Fibroblast of lung (primary cell): ENCODE measurements at regions not wholly inside any gene's neighbourhood (a gene's known extent, or its start where the extent isn't known, plus 50 kb on each side); places are given as distances from the start of the nearest gene placed in this dataset.

ENCODE experiments used
- EZH2 ChIP-seq: IDR thresholded peaks from 2 replicates; pipeline ENCODE4 v1.5.1; 2012; ENCODE audit warnings: low read length, control low read depth, mild to moderate bottlenecking; ENCODE audit errors: missing control alignments
- TF ChIP-seq, protein P1 (sequence below), 2 donors: IDR thresholded peaks in 1 of 2; conservative IDR thresholded peaks in 1 of 2; 1 replicate in 1 of 2; 2 replicates in 1 of 2; pipeline ENCODE4 v1.5.1; 2011 to 2012; ENCODE audit warnings: low read length in 2 of 2, control low read depth in 1 of 2, inconsistent platforms in 1 of 2, low read depth in 1 of 2, mild to moderate bottlenecking in 1 of 2

DNA sequence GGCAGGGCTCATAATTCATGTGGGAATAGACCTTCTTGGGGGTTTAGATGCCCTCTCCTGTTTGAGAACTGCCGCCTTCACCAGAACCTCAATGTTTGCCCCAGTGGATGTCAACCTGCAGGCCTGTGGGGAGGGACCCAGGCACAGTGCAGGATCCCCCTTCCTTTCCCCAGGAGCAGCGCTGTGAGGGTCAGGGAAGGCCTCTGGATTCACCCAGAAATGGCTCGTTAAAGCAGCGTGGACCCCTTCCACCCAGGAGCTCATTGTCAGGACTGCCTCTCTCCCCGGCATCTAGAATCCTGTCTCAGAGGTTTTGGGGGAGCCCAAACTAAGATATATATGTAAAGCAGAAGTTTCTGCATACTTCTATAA is 188.3 kb downstream of the GADD45G start:
- TF ChIP-seq, protein P1, sequence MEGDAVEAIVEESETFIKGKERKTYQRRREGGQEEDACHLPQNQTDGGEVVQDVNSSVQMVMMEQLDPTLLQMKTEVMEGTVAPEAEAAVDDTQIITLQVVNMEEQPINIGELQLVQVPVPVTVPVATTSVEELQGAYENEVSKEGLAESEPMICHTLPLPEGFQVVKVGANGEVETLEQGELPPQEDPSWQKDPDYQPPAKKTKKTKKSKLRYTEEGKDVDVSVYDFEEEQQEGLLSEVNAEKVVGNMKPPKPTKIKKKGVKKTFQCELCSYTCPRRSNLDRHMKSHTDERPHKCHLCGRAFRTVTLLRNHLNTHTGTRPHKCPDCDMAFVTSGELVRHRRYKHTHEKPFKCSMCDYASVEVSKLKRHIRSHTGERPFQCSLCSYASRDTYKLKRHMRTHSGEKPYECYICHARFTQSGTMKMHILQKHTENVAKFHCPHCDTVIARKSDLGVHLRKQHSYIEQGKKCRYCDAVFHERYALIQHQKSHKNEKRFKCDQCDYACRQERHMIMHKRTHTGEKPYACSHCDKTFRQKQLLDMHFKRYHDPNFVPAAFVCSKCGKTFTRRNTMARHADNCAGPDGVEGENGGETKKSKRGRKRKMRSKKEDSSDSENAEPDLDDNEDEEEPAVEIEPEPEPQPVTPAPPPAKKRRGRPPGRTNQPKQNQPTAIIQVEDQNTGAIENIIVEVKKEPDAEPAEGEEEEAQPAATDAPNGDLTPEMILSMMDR (conservative IDR thresholded peaks at IDR 0.05 in 1 of 2, IDR thresholded peaks at IDR 0.05 in 1 of 2; ENCODE audit: low read depth in 1 of 2, low read length in 2 of 2): no peak
- no peak for TF ChIP-seq EZH2
